ENCODE measurements at regions not wholly inside any gene's neighbourhood (a gene's known extent, or its start where the extent isn't known, plus 50 kb on each side); places are given as distances from the start of the nearest gene placed in this dataset.
A peak's percentile ranks its signal among the peaks of the same experiment; 100 is the strongest.
"Not testable (repeated sequence)": the region's sequence is repeated elsewhere in the genome, so short reads cannot be mapped to it uniquely, and the experiment has no call there.

- Histone ChIP-seq H3K9me3 (ENCODE audit: insufficient read depth, low read depth, low read length) (no peaks in the 10 kb centered on the region), H3K27ac (ENCODE audit: low read depth, low read length) (no peak overlapping the region), H3K4me3 (ENCODE audit: low read length) (no peak overlapping the region), H3K4me1 (ENCODE audit: insufficient read depth, low read length) (peaks cover 7% of the 10 kb centered on the region; the same call in 1 of the 2 replicates), H3K27me3 (ENCODE audit: insufficient read depth, low read length) (no peaks in the 10 kb centered on the region), H3K36me3 (ENCODE audit: insufficient read depth, low read length) (no peaks in the 10 kb centered on the region), H3K9ac (ENCODE audit: low read depth, low read length) (no peak overlapping the region)
- 92% methylated on average over 5 of the region's 6 CpGs for WGBS
These were observed 248.9 kb upstream of the TBL1XR1 start for GRCh38 chr3:177446165-177446601.

- WGBS = 90% methylated on average over 3 of the region's 3 CpGs
- Histone ChIP-seq H3K36me3 (ENCODE audit: insufficient read depth, low read length) (no peaks in the 10 kb centered on the region), H3K9me3 (ENCODE audit: insufficient read depth, low read depth, low read length) (no peaks in the 10 kb centered on the region), H3K27me3 (ENCODE audit: insufficient read depth, low read length) (no peaks in the 10 kb centered on the region), H3K9ac (ENCODE audit: low read depth, low read length) (no peak overlapping the region), H3K27ac (ENCODE audit: low read depth, low read length) (no peak overlapping the region), H3K4me3 (ENCODE audit: low read length) (no peak overlapping the region), H3K4me1 (ENCODE audit: insufficient read depth, low read length) (peaks cover 12% of the 10 kb centered on the region; the same call in 1 of the 2 replicates)
These were observed 250.7 kb upstream of the TBL1XR1 start for GRCh38 chr3:177447938-177448337.

- H3K9ac ChIP-seq (ENCODE audit: low read depth, low read length) = no peak overlapping the region
- no peaks in the 10 kb centered on the region for H3K36me3 ChIP-seq (ENCODE audit: insufficient read depth, low read length)
- peaks cover 12% of the 10 kb centered on the region; the same call in 1 of the 2 replicates for H3K4me1 ChIP-seq (ENCODE audit: insufficient read depth, low read length)
- H3K9me3 ChIP-seq (ENCODE audit: insufficient read depth, low read depth, low read length) = no peaks in the 10 kb centered on the region
- H3K27ac ChIP-seq (ENCODE audit: low read depth, low read length) = no peak overlapping the region
- H3K4me3 ChIP-seq (ENCODE audit: low read length) = no peak overlapping the region
- H3K27me3 ChIP-seq (ENCODE audit: insufficient read depth, low read length) = no peaks in the 10 kb centered on the region
- 91% methylated on average over 3 of the region's 3 CpGs for WGBS
These were observed 251.7 kb upstream of the TBL1XR1 start for GRCh38 chr3:177448987-177449359.

GRCh38 chr3:177449360-177450006 lies 252.2 kb upstream of the TBL1XR1 start:
- H3K4me1 ChIP-seq (ENCODE audit: insufficient read depth, low read length) = peaks cover 12% of the 10 kb centered on the region; the same call in 1 of the 2 replicates
- no peak overlapping the region for H3K4me3 ChIP-seq (ENCODE audit: low read length)
- H3K36me3 ChIP-seq (ENCODE audit: insufficient read depth, low read length) = no peaks in the 10 kb centered on the region
- WGBS = 95% methylated on average over 5 of the region's 5 CpGs
- no peaks in the 10 kb centered on the region for H3K27me3 ChIP-seq (ENCODE audit: insufficient read depth, low read length)
- no peaks in the 10 kb centered on the region for H3K9me3 ChIP-seq (ENCODE audit: insufficient read depth, low read depth, low read length)
- H3K9ac ChIP-seq (ENCODE audit: low read depth, low read length) = no peak overlapping the region
- no peak overlapping the region for H3K27ac ChIP-seq (ENCODE audit: low read depth, low read length)

GRCh38 chr3:177451301-177451750 lies 254.0 kb upstream of the TBL1XR1 start:
- Histone ChIP-seq H3K27ac (ENCODE audit: low read depth, low read length) (peak overlapping the region; percentile 58; the same call in 1 of the 2 replicates), H3K27me3 (ENCODE audit: insufficient read depth, low read length) (no peaks in the 10 kb centered on the region)
- 86% methylated on average over 8 of the region's 8 CpGs for WGBS

GRCh38 chr3:177451864-177452830 lies 254.9 kb upstream of the TBL1XR1 start:
- H3K9ac ChIP-seq (ENCODE audit: low read depth, low read length) = no peak overlapping the region
- H3K36me3 ChIP-seq (ENCODE audit: insufficient read depth, low read length) = no peaks in the 10 kb centered on the region
- whole genome bisulfite sequencing = 86% methylated on average over 5 of the region's 5 CpGs
- no peak overlapping the region for H3K4me3 ChIP-seq (ENCODE audit: low read length)
- 0 out of 2 replicates have a peak, but pooled peaks cover 4% of the 10 kb centered on the region for H3K9me3 ChIP-seq (ENCODE audit: insufficient read depth, low read depth, low read length)
- H3K27me3 ChIP-seq (ENCODE audit: insufficient read depth, low read length) = no peaks in the 10 kb centered on the region
- H3K27ac ChIP-seq (ENCODE audit: low read depth, low read length) = no peak overlapping the region
- H3K4me1 ChIP-seq (ENCODE audit: insufficient read depth, low read length) = peaks cover 12% of the 10 kb centered on the region; the same call in 1 of the 2 replicates

More at GRCh38 chr3:177451301-177451750, 254.0 kb upstream of the TBL1XR1 start:
- Histone ChIP-seq H3K9ac (ENCODE audit: low read depth, low read length) (no peak overlapping the region), H3K9me3 (ENCODE audit: insufficient read depth, low read depth, low read length) (no peaks in the 10 kb centered on the region), H3K4me3 (ENCODE audit: low read length) (no peak overlapping the region), H3K4me1 (ENCODE audit: insufficient read depth, low read length) (peaks cover 12% of the 10 kb centered on the region; the same call in 1 of the 2 replicates), H3K36me3 (ENCODE audit: insufficient read depth, low read length) (no peaks in the 10 kb centered on the region)

- Histone ChIP-seq H3K4me1 (ENCODE audit: insufficient read depth, low read length) (peaks cover 12% of the 10 kb centered on the region; the same call in 1 of the 2 replicates), H3K27me3 (ENCODE audit: insufficient read depth, low read length) (no peaks in the 10 kb centered on the region), H3K27ac (ENCODE audit: low read depth, low read length) (no peak overlapping the region), H3K4me3 (ENCODE audit: low read length) (no peak overlapping the region), H3K36me3 (ENCODE audit: insufficient read depth, low read length) (no peaks in the 10 kb centered on the region), H3K9me3 (ENCODE audit: insufficient read depth, low read depth, low read length) (peaks cover 12% of the 10 kb centered on the region), H3K9ac (ENCODE audit: low read depth, low read length) (no peak overlapping the region)
- 95% methylated on average over 6 of the region's 6 CpGs for WGBS
These were observed 255.7 kb upstream of the TBL1XR1 start for GRCh38 chr3:177452831-177453450.

- Histone ChIP-seq H3K9me3 (ENCODE audit: insufficient read depth, low read depth, low read length) (peaks cover 13% of the 10 kb centered on the region), H3K36me3 (ENCODE audit: insufficient read depth, low read length) (no peaks in the 10 kb centered on the region), H3K27me3 (ENCODE audit: insufficient read depth, low read length) (no peaks in the 10 kb centered on the region), H3K4me1 (ENCODE audit: insufficient read depth, low read length) (peaks cover 12% of the 10 kb centered on the region; the same call in 1 of the 2 replicates), H3K27ac (ENCODE audit: low read depth, low read length) (no peak overlapping the region), H3K4me3 (ENCODE audit: low read length) (no peak overlapping the region), H3K9ac (ENCODE audit: low read depth, low read length) (no peak overlapping the region)
- WGBS = 100% methylated on average over 2 of the region's 2 CpGs
These were observed 256.2 kb upstream of the TBL1XR1 start for GRCh38 chr3:177453451-177453844.

- 93% methylated on average over 1 of the region's 1 CpG for WGBS
- peaks cover 13% of the 10 kb centered on the region for H3K9me3 ChIP-seq (ENCODE audit: insufficient read depth, low read depth, low read length)
- H3K4me3 ChIP-seq (ENCODE audit: low read length); H3K9ac ChIP-seq (ENCODE audit: low read depth, low read length); H3K27ac ChIP-seq (ENCODE audit: low read depth, low read length); H3K4me1 ChIP-seq (ENCODE audit: insufficient read depth, low read length); H3K27me3 ChIP-seq (ENCODE audit: insufficient read depth, low read length); H3K36me3 ChIP-seq (ENCODE audit: insufficient read depth, low read length): not testable (repeated sequence)
These were observed 259.9 kb upstream of the TBL1XR1 start for GRCh38 chr3:177457204-177457603.

GRCh38 chr3:177459401-177459800 lies 262.1 kb upstream of the TBL1XR1 start:
- Histone ChIP-seq H3K9me3 (ENCODE audit: insufficient read depth, low read depth, low read length) (peaks cover 13% of the 10 kb centered on the region), H3K27me3 (ENCODE audit: insufficient read depth, low read length) (no peaks in the 10 kb centered on the region), H3K9ac (ENCODE audit: low read depth, low read length) (no peak overlapping the region), H3K36me3 (ENCODE audit: insufficient read depth, low read length) (no peaks in the 10 kb centered on the region), H3K27ac (ENCODE audit: low read depth, low read length) (no peak overlapping the region), H3K4me1 (ENCODE audit: insufficient read depth, low read length) (peaks cover 14% of the 10 kb centered on the region), H3K4me3 (ENCODE audit: low read length) (no peak overlapping the region)
- 85% methylated on average over 2 of the region's 2 CpGs for WGBS

- Histone ChIP-seq H3K4me1 (ENCODE audit: insufficient read depth, low read length) (peaks cover 14% of the 10 kb centered on the region), H3K4me3 (ENCODE audit: low read length) (no peak overlapping the region), H3K36me3 (ENCODE audit: insufficient read depth, low read length) (no peaks in the 10 kb centered on the region), H3K27me3 (ENCODE audit: insufficient read depth, low read length) (no peaks in the 10 kb centered on the region), H3K9ac (ENCODE audit: low read depth, low read length) (no peak overlapping the region), H3K27ac (ENCODE audit: low read depth, low read length) (no peak overlapping the region), H3K9me3 (ENCODE audit: insufficient read depth, low read depth, low read length) (peaks cover 13% of the 10 kb centered on the region)
- 38% methylated on average over 7 of the region's 7 CpGs for WGBS
These were observed 262.8 kb upstream of the TBL1XR1 start for GRCh38 chr3:177460047-177460446.

Data from HUES64 (cell line).